ENCODE measurements at regions not wholly inside any gene's neighbourhood (a gene's known extent, or its start where the extent isn't known, plus 50 kb on each side); places are given as distances from the start of the nearest gene placed in this dataset.

GRCh38 chr12:58719161-58719560, 201.1 kb downstream of the LRIG3 start:
- POLR2A ChIA-PET, result no interaction called here
- H3K27ac ChIP-seq (ENCODE audit: insufficient read depth in 1 of 2, low read depth in 1 of 2, low read length in 2 of 2, poor library complexity in 1 of 2, severe bottlenecking in 2 of 2), result no peak overlapping the region
- no peak for DNase-seq
- WGBS (ENCODE audit: insufficient coverage), result 100% methylated on average over 1 of the region's 1 CpG
- H3K36me3 ChIP-seq (ENCODE audit: control insufficient read depth in 4 of 4, insufficient read depth in 4 of 4, low read length in 3 of 4), result no peaks in the 10 kb centered on the region
- H3K9me3 ChIP-seq (ENCODE audit: control extremely low read depth in 1 of 5, control insufficient read depth in 4 of 5, insufficient read depth in 2 of 5, low read depth in 1 of 5, low read length in 4 of 5), result no peaks in the 10 kb centered on the region
- no peaks in the 10 kb centered on the region for H3K4me1 ChIP-seq (ENCODE audit: control extremely low read depth in 1 of 4, control insufficient read depth in 4 of 4, insufficient read depth in 4 of 4, low read length in 3 of 4)
- CTCF ChIA-PET, result interaction anchor here (0.6 to 0.7 kb wide), 2 partner anchors 302 to 431 kb away, joined by 3 read pairs; no protein-coding TSS in a partner anchor
- H3K4me3 ChIP-seq (ENCODE audit: control insufficient read depth in 1 of 7, extremely low read depth in 1 of 7, insufficient read depth in 4 of 7, low read depth in 2 of 7, low read length in 6 of 7), result no peak overlapping the region
- no peaks in the 10 kb centered on the region for H3K27me3 ChIP-seq (replicated peaks in 2 of 5; ENCODE audit: control insufficient read depth in 4 of 5, insufficient read depth in 5 of 5, low read length in 4 of 5)

GRCh38 chr12:58720421-58720820, 199.9 kb downstream of the LRIG3 start:
- H3K27ac ChIP-seq (ENCODE audit: insufficient read depth in 1 of 2, low read depth in 1 of 2, low read length in 2 of 2, poor library complexity in 1 of 2, severe bottlenecking in 2 of 2), result no peak overlapping the region
- no peak for DNase-seq
- no peaks in the 10 kb centered on the region for H3K4me1 ChIP-seq (ENCODE audit: control extremely low read depth in 1 of 4, control insufficient read depth in 4 of 4, insufficient read depth in 4 of 4, low read length in 3 of 4)
- no peaks in the 10 kb centered on the region for H3K36me3 ChIP-seq (ENCODE audit: control insufficient read depth in 4 of 4, insufficient read depth in 4 of 4, low read length in 3 of 4)
- ChIA-PET CTCF (no interaction called here), POLR2A (no interaction called here)
- no peaks in the 10 kb centered on the region for H3K27me3 ChIP-seq (replicated peaks in 2 of 5; ENCODE audit: control insufficient read depth in 4 of 5, insufficient read depth in 5 of 5, low read length in 4 of 5)
- H3K4me3 ChIP-seq (ENCODE audit: control insufficient read depth in 1 of 7, extremely low read depth in 1 of 7, insufficient read depth in 4 of 7, low read depth in 2 of 7, low read length in 6 of 7), result no peak overlapping the region
- no peaks in the 10 kb centered on the region for H3K9me3 ChIP-seq (ENCODE audit: control extremely low read depth in 1 of 5, control insufficient read depth in 4 of 5, insufficient read depth in 2 of 5, low read depth in 1 of 5, low read length in 4 of 5)

- H3K27ac ChIP-seq (ENCODE audit: insufficient read depth in 1 of 2, low read depth in 1 of 2, low read length in 2 of 2, poor library complexity in 1 of 2, severe bottlenecking in 2 of 2), result no peak overlapping the region
- DNase-seq, result no peak
- H3K4me3 ChIP-seq (ENCODE audit: control insufficient read depth in 1 of 7, extremely low read depth in 1 of 7, insufficient read depth in 4 of 7, low read depth in 2 of 7, low read length in 6 of 7), result no peak overlapping the region
- POLR2A ChIA-PET, result no interaction called here
- CTCF ChIA-PET, result no interaction called here
- 100% methylated on average over 1 of the region's 5 CpGs for WGBS (ENCODE audit: insufficient coverage)
- no peaks in the 10 kb centered on the region for H3K4me1 ChIP-seq (ENCODE audit: control extremely low read depth in 1 of 4, control insufficient read depth in 4 of 4, insufficient read depth in 4 of 4, low read length in 3 of 4)
- H3K27me3 ChIP-seq (replicated peaks in 2 of 5; ENCODE audit: control insufficient read depth in 4 of 5, insufficient read depth in 5 of 5, low read length in 4 of 5), result no peaks in the 10 kb centered on the region
- no peaks in the 10 kb centered on the region for H3K36me3 ChIP-seq (ENCODE audit: control insufficient read depth in 4 of 4, insufficient read depth in 4 of 4, low read length in 3 of 4)
- H3K9me3 ChIP-seq (ENCODE audit: control extremely low read depth in 1 of 5, control insufficient read depth in 4 of 5, insufficient read depth in 2 of 5, low read depth in 1 of 5, low read length in 4 of 5), result no peaks in the 10 kb centered on the region
Observed at GRCh38 chr12:58725400-58726105, 194.8 kb downstream of the LRIG3 start.

GRCh38 chr12:58727521-58727920, 192.8 kb downstream of the LRIG3 start:
- WGBS (ENCODE audit: insufficient coverage), result 100% methylated on average over 4 of the region's 6 CpGs
- H3K27me3 ChIP-seq (replicated peaks in 2 of 5; ENCODE audit: control insufficient read depth in 4 of 5, insufficient read depth in 5 of 5, low read length in 4 of 5), result no peaks in the 10 kb centered on the region
- ChIA-PET CTCF (no interaction called here), POLR2A (no interaction called here)
- H3K9me3 ChIP-seq (ENCODE audit: control extremely low read depth in 1 of 5, control insufficient read depth in 4 of 5, insufficient read depth in 2 of 5, low read depth in 1 of 5, low read length in 4 of 5), result no peaks in the 10 kb centered on the region
- no peak overlapping the region for H3K4me3 ChIP-seq (ENCODE audit: control insufficient read depth in 1 of 7, extremely low read depth in 1 of 7, insufficient read depth in 4 of 7, low read depth in 2 of 7, low read length in 6 of 7)
- H3K36me3 ChIP-seq (ENCODE audit: control insufficient read depth in 4 of 4, insufficient read depth in 4 of 4, low read length in 3 of 4), result no peaks in the 10 kb centered on the region
- no peaks in the 10 kb centered on the region for H3K4me1 ChIP-seq (ENCODE audit: control extremely low read depth in 1 of 4, control insufficient read depth in 4 of 4, insufficient read depth in 4 of 4, low read length in 3 of 4)
- H3K27ac ChIP-seq (ENCODE audit: insufficient read depth in 1 of 2, low read depth in 1 of 2, low read length in 2 of 2, poor library complexity in 1 of 2, severe bottlenecking in 2 of 2), result no peak overlapping the region
- DNase-seq, result no peak

- no peaks in the 10 kb centered on the region for H3K9me3 ChIP-seq (ENCODE audit: control extremely low read depth in 1 of 5, control insufficient read depth in 4 of 5, insufficient read depth in 2 of 5, low read depth in 1 of 5, low read length in 4 of 5)
- POLR2A ChIA-PET, result no interaction called here
- H3K27ac ChIP-seq (ENCODE audit: insufficient read depth in 1 of 2, low read depth in 1 of 2, low read length in 2 of 2, poor library complexity in 1 of 2, severe bottlenecking in 2 of 2), result no peak overlapping the region
- WGBS (ENCODE audit: insufficient coverage), result no CpG with 5 or more reads among the region's 1 CpG
- CTCF ChIA-PET, result no interaction called here
- no peak for DNase-seq
- H3K36me3 ChIP-seq (ENCODE audit: control insufficient read depth in 4 of 4, insufficient read depth in 4 of 4, low read length in 3 of 4), result no peaks in the 10 kb centered on the region
- H3K4me1 ChIP-seq (ENCODE audit: control extremely low read depth in 1 of 4, control insufficient read depth in 4 of 4, insufficient read depth in 4 of 4, low read length in 3 of 4), result no peaks in the 10 kb centered on the region
- no peak overlapping the region for H3K4me3 ChIP-seq (ENCODE audit: control insufficient read depth in 1 of 7, extremely low read depth in 1 of 7, insufficient read depth in 4 of 7, low read depth in 2 of 7, low read length in 6 of 7)
- no peaks in the 10 kb centered on the region for H3K27me3 ChIP-seq (replicated peaks in 2 of 5; ENCODE audit: control insufficient read depth in 4 of 5, insufficient read depth in 5 of 5, low read length in 4 of 5)
Observed at GRCh38 chr12:58728397-58728796, 191.9 kb downstream of the LRIG3 start.

GRCh38 chr12:58731096-58731495, 189.2 kb downstream of the LRIG3 start:
- ChIA-PET CTCF (no interaction called here), POLR2A (no interaction called here)
- H3K9me3 ChIP-seq (ENCODE audit: control extremely low read depth in 1 of 5, control insufficient read depth in 4 of 5, insufficient read depth in 2 of 5, low read depth in 1 of 5, low read length in 4 of 5), result no peaks in the 10 kb centered on the region
- DNase-seq, result no peak
- H3K27ac ChIP-seq (ENCODE audit: insufficient read depth in 1 of 2, low read depth in 1 of 2, low read length in 2 of 2, poor library complexity in 1 of 2, severe bottlenecking in 2 of 2), result no peak overlapping the region
- H3K36me3 ChIP-seq (ENCODE audit: control insufficient read depth in 4 of 4, insufficient read depth in 4 of 4, low read length in 3 of 4), result no peaks in the 10 kb centered on the region
- H3K27me3 ChIP-seq (replicated peaks in 2 of 5; ENCODE audit: control insufficient read depth in 4 of 5, insufficient read depth in 5 of 5, low read length in 4 of 5), result no peaks in the 10 kb centered on the region
- no peak overlapping the region for H3K4me3 ChIP-seq (ENCODE audit: control insufficient read depth in 1 of 7, extremely low read depth in 1 of 7, insufficient read depth in 4 of 7, low read depth in 2 of 7, low read length in 6 of 7)
- no peaks in the 10 kb centered on the region for H3K4me1 ChIP-seq (ENCODE audit: control extremely low read depth in 1 of 4, control insufficient read depth in 4 of 4, insufficient read depth in 4 of 4, low read length in 3 of 4)

DNA sequence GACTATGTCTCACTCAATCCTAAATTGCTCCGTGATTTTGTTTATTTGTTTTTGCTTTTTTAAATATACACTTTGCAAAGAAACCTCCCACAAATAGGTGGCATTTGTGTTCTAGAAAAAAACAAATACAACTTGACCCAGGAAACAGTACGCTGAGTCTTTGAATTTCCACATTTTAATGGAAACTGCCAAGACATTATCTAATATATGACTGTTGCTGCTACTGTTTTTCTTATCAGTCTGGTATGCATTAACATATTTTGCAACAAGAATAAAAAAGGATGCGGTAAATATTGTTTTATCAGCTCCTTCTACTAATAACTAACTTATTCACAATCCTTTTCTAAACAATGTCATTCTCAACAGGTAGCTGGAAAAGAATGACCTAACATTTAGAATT, 187.4 kb downstream of the LRIG3 start:
- no peak overlapping the region for H3K4me3 ChIP-seq (ENCODE audit: control insufficient read depth in 1 of 7, extremely low read depth in 1 of 7, insufficient read depth in 4 of 7, low read depth in 2 of 7, low read length in 6 of 7)
- no CpG with 5 or more reads among the region's 3 CpGs for WGBS (ENCODE audit: insufficient coverage)
- no peak for DNase-seq
- POLR2A ChIA-PET, result no interaction called here
- no peaks in the 10 kb centered on the region for H3K9me3 ChIP-seq (ENCODE audit: control extremely low read depth in 1 of 5, control insufficient read depth in 4 of 5, insufficient read depth in 2 of 5, low read depth in 1 of 5, low read length in 4 of 5)
- no peaks in the 10 kb centered on the region for H3K36me3 ChIP-seq (ENCODE audit: control insufficient read depth in 4 of 4, insufficient read depth in 4 of 4, low read length in 3 of 4)
- no peaks in the 10 kb centered on the region for H3K27me3 ChIP-seq (replicated peaks in 2 of 5; ENCODE audit: control insufficient read depth in 4 of 5, insufficient read depth in 5 of 5, low read length in 4 of 5)
- no peaks in the 10 kb centered on the region for H3K4me1 ChIP-seq (ENCODE audit: control extremely low read depth in 1 of 4, control insufficient read depth in 4 of 4, insufficient read depth in 4 of 4, low read length in 3 of 4)
- H3K27ac ChIP-seq (ENCODE audit: insufficient read depth in 1 of 2, low read depth in 1 of 2, low read length in 2 of 2, poor library complexity in 1 of 2, severe bottlenecking in 2 of 2), result no peak overlapping the region
- CTCF ChIA-PET, result no interaction called here
